Non-pigmented ciliary epithelial cell (primary cell): ENCODE measurements at regions not wholly inside any gene's neighbourhood (a gene's known extent, or its start where the extent isn't known, plus 50 kb on each side); places are given as distances from the start of the nearest gene placed in this dataset.

ENCODE experiments used
- DNase-seq: peaks from one replicate; pipeline ENCODE4 v3.0.0-alpha.2; 2010; ENCODE audit warnings: low read depth

DNA sequence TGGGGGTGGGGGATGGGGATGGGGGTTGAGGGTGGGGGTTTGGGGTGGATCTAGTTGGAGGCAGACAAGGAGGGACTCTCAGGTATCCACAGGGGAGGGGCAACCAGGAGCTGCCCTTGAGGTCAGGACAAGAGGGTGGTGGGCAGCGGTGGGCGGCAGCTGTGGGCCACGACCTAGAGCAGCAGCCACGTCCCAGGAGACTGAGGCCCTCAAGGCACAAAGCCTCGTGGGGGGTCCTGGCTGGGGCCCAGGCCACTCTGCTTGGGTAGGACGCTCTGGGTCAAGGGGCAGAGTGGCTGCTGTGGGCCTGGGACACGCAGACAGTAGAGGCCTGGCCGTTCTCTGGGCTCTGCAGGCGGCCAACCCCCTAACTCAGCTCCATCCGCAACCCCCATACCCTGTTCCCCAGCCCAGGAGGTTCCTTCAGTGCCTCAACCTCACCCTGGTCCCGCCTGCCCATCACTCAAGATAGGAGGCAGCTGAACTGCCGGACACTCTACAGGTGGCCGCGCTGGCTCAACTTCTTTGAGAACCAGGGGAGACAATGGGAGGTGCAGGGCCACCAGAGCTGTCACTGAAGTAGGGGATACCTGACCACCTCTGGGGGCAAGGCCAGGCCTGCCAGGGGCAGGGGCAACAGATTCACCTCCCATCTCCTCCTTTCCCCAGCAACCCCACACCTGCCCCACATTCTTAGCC, 75.6 kb downstream of the ENGASE start:
- no peak for DNase-seq

DNA sequence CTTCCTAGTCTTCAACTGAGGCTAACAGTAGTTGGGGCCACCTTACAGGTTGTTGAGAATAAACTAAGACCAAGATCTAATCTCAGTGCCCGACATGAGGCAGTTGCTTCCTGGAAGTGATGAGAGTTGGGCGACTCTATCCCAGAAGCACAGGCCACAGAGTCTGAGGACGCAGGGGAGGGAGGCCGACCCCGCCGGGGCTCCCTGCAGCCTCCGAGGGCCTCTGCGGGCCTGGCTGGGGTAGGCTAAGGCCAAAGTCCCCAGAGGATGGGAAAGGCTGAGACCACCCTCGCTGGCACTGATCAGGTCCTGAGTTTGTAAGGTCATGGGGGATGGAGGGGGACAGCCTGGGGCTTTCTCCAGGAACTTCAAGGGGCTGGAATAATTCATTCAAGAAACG, 74.0 kb downstream of the ENGASE start:
- no peak for DNase-seq

GRCh38 chr17:79147746-79148506, 73.3 kb downstream of the ENGASE start:
- no peak for DNase-seq

DNA sequence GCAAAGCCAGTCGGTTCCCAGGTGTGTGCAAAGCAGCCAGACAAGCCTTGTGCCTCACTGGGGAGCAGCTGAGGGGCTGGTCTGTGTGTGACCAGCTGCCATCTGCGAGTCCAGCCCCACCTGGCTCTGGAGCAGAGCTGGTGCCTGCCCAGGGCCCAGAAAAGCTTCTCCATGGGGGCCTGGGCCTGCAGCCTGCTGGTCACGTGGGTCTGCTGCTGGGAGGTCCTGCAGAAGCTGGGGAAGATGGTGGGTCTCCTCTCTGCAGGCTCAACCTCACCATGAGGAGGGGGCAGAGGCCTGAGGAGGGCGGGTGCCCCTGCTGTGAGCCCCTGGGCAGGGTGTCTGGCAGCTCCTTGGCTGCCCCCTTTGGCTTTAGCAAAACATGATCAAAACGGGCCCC, 71.9 kb downstream of the ENGASE start:
- DNase-seq, result no peak

- DNase-seq, result no peak
Measured at GRCh38 chr17:79145548-79145947, 70.9 kb downstream of the ENGASE start.

DNA sequence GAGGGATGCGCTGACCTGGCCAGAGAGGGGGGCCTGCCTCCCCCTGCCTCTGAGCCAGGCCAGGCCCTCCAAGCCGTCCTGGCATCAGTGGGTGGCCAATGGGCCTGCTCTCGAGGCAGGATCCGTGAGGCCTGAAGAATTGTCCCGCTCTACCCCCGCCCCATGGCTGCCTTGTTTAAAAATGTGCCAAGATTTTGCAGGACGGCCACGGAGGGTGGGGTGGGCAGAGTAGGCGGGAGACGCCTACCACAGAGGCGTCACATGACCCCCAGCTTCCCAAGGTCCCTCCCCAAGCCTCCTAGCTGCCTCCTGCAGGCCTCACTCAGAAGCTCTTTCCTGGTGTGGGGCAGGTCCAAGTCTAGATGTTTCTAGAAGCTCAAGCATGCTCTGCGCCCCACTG, 69.5 kb downstream of the ENGASE start:
- DNase-seq, result no peak

DNA sequence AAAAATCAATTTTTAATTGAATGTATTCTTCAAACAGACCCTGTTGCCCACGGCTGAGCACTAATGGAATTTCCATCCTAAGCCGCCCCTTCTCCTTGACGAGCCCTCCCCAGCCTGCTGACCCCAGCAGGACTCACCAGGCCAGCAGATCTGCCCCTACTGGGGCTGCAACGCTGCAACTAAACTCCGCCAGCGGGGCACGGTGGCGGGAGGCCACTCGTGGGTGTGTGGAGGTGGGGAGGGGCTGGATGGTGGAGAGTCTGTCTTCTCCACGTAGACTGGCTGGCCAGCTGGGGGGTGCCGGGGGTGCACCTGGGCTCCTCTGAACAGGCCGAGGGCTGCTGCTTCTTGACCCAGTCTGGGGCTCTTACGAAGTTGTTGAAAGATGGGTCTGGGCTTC, 67.8 kb downstream of the ENGASE start:
- no peak for DNase-seq

GRCh38 chr17:79141578-79142355, 67.1 kb downstream of the ENGASE start:
- DNase-seq, result no peak

GRCh38 chr17:79138826-79139225, 64.2 kb downstream of the ENGASE start:
- no peak for DNase-seq

- DNase-seq, result no peak
Measured at GRCh38 chr17:79137789-79138165, 63.2 kb downstream of the ENGASE start.

DNA sequence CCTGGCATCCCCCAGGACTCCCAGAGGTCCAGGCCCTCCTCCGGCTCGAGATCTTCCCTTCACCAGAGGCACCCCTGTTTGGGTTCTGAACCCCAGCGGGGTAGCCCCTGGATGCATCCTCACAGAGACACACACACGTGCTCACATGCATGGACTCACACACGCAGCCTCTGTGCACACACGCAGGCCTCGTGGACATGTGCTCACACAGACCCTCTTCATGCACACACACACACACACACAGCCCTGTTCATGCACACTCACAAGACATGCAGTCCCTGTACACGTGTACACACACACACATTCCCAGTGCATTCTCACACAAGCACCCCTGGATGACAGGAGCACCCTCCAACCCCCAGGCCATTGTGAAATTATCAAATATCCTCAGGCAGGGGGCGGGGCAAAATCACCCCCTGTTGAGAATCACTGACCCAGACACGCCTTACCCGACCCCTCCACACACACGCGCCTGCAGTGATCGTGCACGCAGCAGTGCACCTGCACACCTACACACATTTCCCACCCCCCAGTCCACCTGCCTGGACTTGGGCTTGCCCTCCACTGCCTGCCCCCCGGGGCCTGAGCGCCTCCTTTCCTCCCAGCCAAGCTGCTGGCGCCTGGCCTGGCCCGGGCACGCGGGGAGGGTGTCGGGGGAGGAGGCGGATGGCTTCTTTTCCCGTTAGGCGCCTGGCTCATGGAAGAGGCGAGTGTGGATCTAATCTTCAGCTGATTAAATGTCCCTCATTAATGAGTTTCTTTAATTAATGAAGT, 62.6 kb downstream of the ENGASE start:
- no peak for DNase-seq

DNA sequence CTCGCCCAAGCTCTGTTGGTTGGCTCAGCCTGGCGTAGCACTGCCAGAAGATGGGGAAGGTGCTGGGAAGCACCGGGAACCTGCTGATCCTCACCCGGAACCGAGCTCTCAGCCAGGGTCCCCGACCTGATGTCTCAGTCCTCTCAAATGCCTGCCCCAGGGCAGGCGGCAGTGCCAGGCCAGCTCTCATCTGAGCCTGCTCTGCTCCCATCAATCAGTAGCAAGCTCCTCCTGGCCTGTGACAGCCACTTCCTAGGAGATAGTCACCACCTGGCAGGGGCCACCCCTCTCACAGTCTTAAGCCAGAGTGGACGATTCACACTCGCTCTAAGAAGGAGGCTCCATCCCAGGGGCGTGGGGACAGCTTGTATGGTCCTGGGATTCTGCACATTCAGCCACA, 62.0 kb downstream of the ENGASE start:
- no peak for DNase-seq
